Heart left ventricle (tissue), 13 donors: ENCODE measurements at regions not wholly inside any gene's neighbourhood (a gene's known extent, or its start where the extent isn't known, plus 50 kb on each side); places are given as distances from the start of the nearest gene placed in this dataset.

Experiments
- CTCF ChIP-seq, 12 donors: fragments of 200-600 bp; sonication (generic) in 4 of 12; IDR thresholded peaks; one replicate each; pipeline versions ENCODE4 v1.5.0 to v1.8.0; 2018 to 2022; ENCODE audit warnings: antibody characterized with exemption in 12 of 12, mild to moderate bottlenecking in 5 of 12
- POLR2A ChIP-seq, 2 donors: fragments of 450-650 bp; IDR thresholded peaks; one replicate each; pipeline ENCODE4 v1.6.1; 2017; ENCODE audit warnings: antibody characterized with exemption in 2 of 2, mild to moderate bottlenecking in 2 of 2, moderate library complexity in 2 of 2
- donor health status: ischemic (EF 13 %, LVEDD 7.1; RV severe dilation, severe dysfunction).
- donor health status: DM: no; HTN: yes; CAD: no.
- donor health status: DM: no; HTN: no; CAD: no.
- donor health status: ischemic (EF 25% LVEDD 6.9; RV normal size, moderate dysfunction).
- donor health status: ischemic (EF 25% LVEDD 5.7; RV mildly dilated, moderate dysfunction).
- donor health status: ischemic (EF 35%, LVEDD 5.7; RV mildly dilated, moderate dysfunction).
- donor health status: nonischemic (EF 11% LVEDD 7.7; RV severe dilation, severe dysfunction).
- donor health status: DM: yes; HTN: yes; CAD: no.
- donor health status: PGD.
- donor health status: ischemic (EF 29% LVEDD 5.4; RV normal size, mild dysfunction).
- donor health status: nonischemic (EF 23%, LVEDD 6.1; RV moderate dilation, normal function).

GRCh38 chr12:23262670-23263069, 637.7 kb downstream of the ETNK1 start:
- TF ChIP-seq CTCF (IDR thresholded peaks at IDR 0.05) (no peak), POLR2A (IDR thresholded peaks at IDR 0.05) (no peak)
